Kidney glomerular epithelial cell (primary cell): ENCODE measurements at regions not wholly inside any gene's neighbourhood (a gene's known extent, or its start where the extent isn't known, plus 50 kb on each side); places are given as distances from the start of the nearest gene placed in this dataset.
"Not testable (repeated sequence)": the region's sequence is repeated elsewhere in the genome, so short reads cannot be mapped to it uniquely, and the experiment has no call there.

Source experiments
- DNase-seq: peaks from one replicate; lab custom pipeline; 2025; lab: John Stamatoyannopoulos, UW

GRCh38 chr7:85324145-85324799 lies 137.4 kb upstream of the SEMA3D start:
- DNase-seq: no peak

GRCh38 chr7:85322252-85322651 lies 135.4 kb upstream of the SEMA3D start:
- DNase-seq: no peak

- no peak for DNase-seq
Measured at GRCh38 chr7:85320699-85321476, 134.0 kb upstream of the SEMA3D start.

- no peak for DNase-seq
Measured at GRCh38 chr7:85316489-85316888, 129.6 kb upstream of the SEMA3D start.

- DNase-seq: no peak
Measured at GRCh38 chr7:85310301-85310700, 123.4 kb upstream of the SEMA3D start.

GRCh38 chr7:85306115-85306514 lies 119.3 kb upstream of the SEMA3D start:
- DNase-seq: no peak

GRCh38 chr7:85294176-85294575 lies 107.3 kb upstream of the SEMA3D start:
- no peak for DNase-seq

GRCh38 chr7:85292908-85293576 lies 106.2 kb upstream of the SEMA3D start:
- DNase-seq: no peak

GRCh38 chr7:85290269-85290668 lies 103.4 kb upstream of the SEMA3D start:
- DNase-seq: no peak

- no peak for DNase-seq
Measured at GRCh38 chr7:85289279-85289678, 102.4 kb upstream of the SEMA3D start.

GRCh38 chr7:85287106-85287825 lies 100.4 kb upstream of the SEMA3D start:
- no peak for DNase-seq

- DNase-seq: no peak
Measured at GRCh38 chr7:85286446-85286845, 99.6 kb upstream of the SEMA3D start.

- no peak for DNase-seq
Measured at GRCh38 chr7:85285527-85285926, 98.7 kb upstream of the SEMA3D start.

GRCh38 chr7:85275204-85275603 lies 88.3 kb upstream of the SEMA3D start:
- no peak for DNase-seq

- DNase-seq: no peak
Measured at GRCh38 chr7:85274454-85274853, 87.6 kb upstream of the SEMA3D start.

GRCh38 chr7:85262891-85263290 lies 76.0 kb upstream of the SEMA3D start:
- DNase-seq: no peak

GRCh38 chr7:85261336-85261735 lies 74.5 kb upstream of the SEMA3D start:
- DNase-seq: no peak

GRCh38 chr7:85249787-85250186 lies 62.9 kb upstream of the SEMA3D start:
- DNase-seq: not testable (repeated sequence)

GRCh38 chr7:85239109-85239508 lies 52.3 kb upstream of the SEMA3D start:
- DNase-seq: no peak

GRCh38 chr7:85237721-85238120 lies 50.9 kb upstream of the SEMA3D start:
- no peak for DNase-seq
